HEK293 (cell line): ENCODE measurements at regions not wholly inside any gene's neighbourhood (a gene's known extent, or its start where the extent isn't known, plus 50 kb on each side); places are given as distances from the start of the nearest gene placed in this dataset.

Experiments used
- CTCF ChIA-PET: fragments of 350-600 bp; formaldehyde crosslinking; extraction: SDS; loops from one replicate; lab custom pipeline; 2021; ENCODE audit warnings: antibody characterized with exemption; lab: Yijun Ruan, JAX
- POLR2A ChIA-PET: fragments of 300-600 bp; formaldehyde crosslinking; extraction: SDS; loops from one replicate; lab custom pipeline; 2020; ENCODE audit warnings: antibody characterized with exemption, inconsistent platforms; lab: Yijun Ruan, JAX
- H3K27ac ChIP-seq: fragments of 200-500 bp; sonication (Bioruptor generic); 2 replicates; pipeline ENCODE4 v1.5.1; 2014; ENCODE audit warnings: low read depth, low read length, control low read depth, inconsistent platforms; ENCODE audit errors: extremely low read depth
- H3K36me3 ChIP-seq, 2 experiments: fragments of 200-500 bp in 1 of 2; sonication (Bioruptor generic) in 1 of 2; 1 replicate in 1 of 2; 2 replicates in 1 of 2; pipeline ENCODE4 v1.5.1; 2014 to 2017; ENCODE audit warnings: inconsistent platforms in 2 of 2, low read length in 2 of 2; ENCODE audit not compliant: control insufficient read depth in 2 of 2, insufficient read depth in 1 of 2
- H3K4me1 ChIP-seq: fragments of 200-500 bp; sonication (Bioruptor generic); 2 replicates; pipeline ENCODE4 v1.5.1; 2014; ENCODE audit warnings: mild to moderate bottlenecking, low read length, inconsistent platforms; ENCODE audit not compliant: control insufficient read depth, insufficient read depth
- H3K4me3 ChIP-seq: 2 replicates; pipeline ENCODE4 v1.5.1; 2011; ENCODE audit warnings: low read depth, mild to moderate bottlenecking, control low read depth, low read length, moderate library complexity
- H3K9me3 ChIP-seq: fragments of 200-500 bp; sonication (Bioruptor generic); 2 replicates; pipeline ENCODE4 v1.5.1; 2014; ENCODE audit warnings: low read depth, low read length, inconsistent platforms; ENCODE audit not compliant: control insufficient read depth, insufficient read depth
- IKZF3 ChIP-seq: fragments of 450-650 bp; IDR thresholded peaks from 2 replicates; pipeline ENCODE4 v1.5.0; 2018; ENCODE audit warnings: missing biosample characterization, mild to moderate bottlenecking, missing genetic modification characterization, moderate library complexity
- KLF1 ChIP-seq: fragments of 450-650 bp; formaldehyde crosslinking; IDR thresholded peaks from 2 replicates; pipeline ENCODE4 v1.5.1; 2016; ENCODE audit warnings: missing biosample characterization, missing genetic modification characterization
- KLF7 ChIP-seq: fragments of 450-650 bp; formaldehyde crosslinking; IDR thresholded peaks from 2 replicates; pipeline ENCODE4 v1.5.1; 2016; ENCODE audit warnings: missing biosample characterization, missing genetic modification characterization, borderline replicate concordance
- RBAK ChIP-seq: fragments of 450-650 bp; formaldehyde crosslinking; IDR thresholded peaks from 2 replicates; pipeline ENCODE4 v1.5.1; 2016; ENCODE audit warnings: missing biosample characterization, missing genetic modification characterization
- SCRT1 ChIP-seq: fragments of 450-650 bp; formaldehyde crosslinking; IDR thresholded peaks from 2 replicates; pipeline ENCODE4 v1.5.1; 2016; ENCODE audit warnings: missing biosample characterization, missing genetic modification characterization, borderline replicate concordance
- ZBTB1 ChIP-seq: fragments of 450-650 bp; formaldehyde crosslinking; IDR thresholded peaks from 2 replicates; pipeline ENCODE4 v1.5.1; 2016; ENCODE audit warnings: missing biosample characterization, missing genetic modification characterization
- ZBTB11 ChIP-seq: fragments of 450-650 bp; formaldehyde crosslinking; conservative IDR thresholded peaks from 2 replicates; pipeline ENCODE4 v1.5.1; 2016; ENCODE audit warnings: low read depth, missing biosample characterization, missing genetic modification characterization
- ZBTB17 ChIP-seq: fragments of 450-650 bp; formaldehyde crosslinking; IDR thresholded peaks from 2 replicates; pipeline ENCODE4 v1.5.1; 2016; ENCODE audit warnings: missing biosample characterization, missing genetic modification characterization
- ZBTB26 ChIP-seq: fragments of 450-650 bp; formaldehyde crosslinking; optimal IDR thresholded peaks from 2 replicates; pipeline ENCODE3; 2016; ENCODE audit warnings: missing biosample characterization, mild to moderate bottlenecking, missing genetic modification characterization
- ZBTB6 ChIP-seq: fragments of 450-650 bp; formaldehyde crosslinking; IDR thresholded peaks from 2 replicates; pipeline ENCODE4 v1.5.1; 2017; ENCODE audit warnings: missing biosample characterization, missing genetic modification characterization
- ZNF184 ChIP-seq: fragments of 450-650 bp; IDR thresholded peaks from 2 replicates; pipeline ENCODE4 v1.5.1; 2018; ENCODE audit warnings: missing biosample characterization, mild to moderate bottlenecking, missing genetic modification characterization
- ZNF19 ChIP-seq: fragments of 450-650 bp; formaldehyde crosslinking; IDR thresholded peaks from 2 replicates; pipeline ENCODE4; 2016; ENCODE audit warnings: missing biosample characterization, missing genetic modification characterization, low read depth
- ZNF26 ChIP-seq: fragments of 450-650 bp; formaldehyde crosslinking; IDR thresholded peaks from 2 replicates; pipeline ENCODE4 v1.5.1; 2016; ENCODE audit warnings: missing biosample characterization, missing genetic modification characterization
- ZNF280D ChIP-seq: fragments of 450-650 bp; formaldehyde crosslinking; IDR thresholded peaks from 2 replicates; pipeline ENCODE4 v1.5.1; 2016; ENCODE audit warnings: missing biosample characterization, missing genetic modification characterization
- ZNF311 ChIP-seq: fragments of 450-650 bp; formaldehyde crosslinking; IDR thresholded peaks from 2 replicates; pipeline ENCODE4 v1.5.1; 2017; ENCODE audit warnings: missing biosample characterization, missing genetic modification characterization, borderline replicate concordance
- ZNF404 ChIP-seq: fragments of 450-650 bp; formaldehyde crosslinking; IDR thresholded peaks from 2 replicates; pipeline ENCODE4 v1.5.1; 2017; ENCODE audit warnings: missing biosample characterization, missing genetic modification characterization
- ZNF548 ChIP-seq: fragments of 450-650 bp; formaldehyde crosslinking; IDR thresholded peaks from 2 replicates; pipeline ENCODE4 v1.5.1; 2016; ENCODE audit warnings: missing biosample characterization, missing genetic modification characterization
- ZNF549 ChIP-seq: fragments of 450-650 bp; IDR thresholded peaks from 2 replicates; pipeline ENCODE4 v1.5.1; 2018; ENCODE audit warnings: missing biosample characterization, missing genetic modification characterization, mild to moderate bottlenecking, inconsistent platforms, moderate library complexity
- ZNF585B ChIP-seq: fragments of 450-650 bp; formaldehyde crosslinking; IDR thresholded peaks from 2 replicates; pipeline ENCODE4 v1.5.1; 2016; ENCODE audit warnings: missing biosample characterization, missing genetic modification characterization
- ZNF596 ChIP-seq: fragments of 450-650 bp; IDR thresholded peaks from 2 replicates; pipeline ENCODE4 v1.5.0; 2018; ENCODE audit warnings: missing biosample characterization, mild to moderate bottlenecking, missing genetic modification characterization, moderate library complexity
- ZNF610 ChIP-seq: fragments of 450-650 bp; formaldehyde crosslinking; IDR thresholded peaks from 2 replicates; pipeline ENCODE4 v1.5.1; 2016; ENCODE audit warnings: missing biosample characterization, missing genetic modification characterization, borderline replicate concordance
- ZNF629 ChIP-seq: fragments of 450-650 bp; formaldehyde crosslinking; IDR thresholded peaks from 2 replicates; pipeline ENCODE4 v1.5.1; 2017; ENCODE audit warnings: missing biosample characterization, missing genetic modification characterization
- ZNF707 ChIP-seq: fragments of 450-650 bp; formaldehyde crosslinking; IDR thresholded peaks from 2 replicates; pipeline ENCODE4 v1.5.1; 2016; ENCODE audit warnings: missing biosample characterization, missing genetic modification characterization

GRCh38 chr1:47611992-47612391, 174.1 kb downstream of the FOXD2 start:
- CTCF ChIA-PET, result no interaction called here
- Histone ChIP-seq H3K36me3 (no peaks in the 10 kb centered on the region), H3K4me3 (no peak overlapping the region)
- TF ChIP-seq ZNF707 (tag by site-specific recombination), result no peak
- TF ChIP-seq IKZF3 (tag by site-specific recombination), result no peak
- TF ChIP-seq ZNF549, result 0 out of 2 replicates have a peak, but pooled peaks have one; percentile 46
- TF ChIP-seq ZNF19 (tag by site-specific recombination), result no peak
- TF ChIP-seq ZNF610 (tag by site-specific recombination), result peak; percentile 28; the same call in 1 of the 2 replicates
- no peak for TF ChIP-seq ZNF629 (tag by site-specific recombination)
- no peak for TF ChIP-seq KLF1 (tag by site-specific recombination)
- TF ChIP-seq KLF7 (tag by site-specific recombination), result no peak
- TF ChIP-seq, all 188 proteins: peak for 2
- no peaks in the 10 kb centered on the region for H3K4me1 ChIP-seq
- POLR2A ChIA-PET, result no interaction called here
- H3K27ac ChIP-seq, result no peak overlapping the region
- H3K9me3 ChIP-seq, result no peaks in the 10 kb centered on the region

- H3K27ac ChIP-seq, result no peak overlapping the region
- no peak for TF ChIP-seq ZNF26 (tag by site-specific recombination)
- TF ChIP-seq ZNF184, result no peak
- no peak for TF ChIP-seq ZBTB17 (tag by site-specific recombination)
- no peak for TF ChIP-seq SCRT1 (tag by site-specific recombination)
- no peak for TF ChIP-seq RBAK (tag by site-specific recombination)
- ChIA-PET POLR2A (no interaction called here), CTCF (no interaction called here)
- H3K9me3 ChIP-seq, result no peaks in the 10 kb centered on the region
- no peak overlapping the region for H3K4me3 ChIP-seq
- no peaks in the 10 kb centered on the region for H3K36me3 ChIP-seq
- no peaks in the 10 kb centered on the region for H3K4me1 ChIP-seq
Observed at GRCh38 chr1:47612819-47613218, 175.0 kb downstream of the FOXD2 start.

GRCh38 chr1:47616036-47616435, 178.2 kb downstream of the FOXD2 start:
- Histone ChIP-seq H3K4me1 (no peaks in the 10 kb centered on the region), H3K9me3 (no peaks in the 10 kb centered on the region), H3K27ac (no peak overlapping the region), H3K4me3 (no peak overlapping the region), H3K36me3 (no peaks in the 10 kb centered on the region)
- ChIA-PET POLR2A (no interaction called here), CTCF (interaction anchor here (1.0 kb wide), 1 partner anchor 184 kb away, joined by 3 read pairs; no protein-coding TSS in a partner anchor)
- TF ChIP-seq ZNF596 (tag by site-specific recombination) (no peak), ZBTB26 (tag by site-specific recombination) (no peak), ZNF311 (tag by site-specific recombination) (no peak), ZNF404 (no peak), ZBTB6 (tag by site-specific recombination) (no peak), ZNF585B (no peak), ZNF548 (tag by site-specific recombination) (no peak), ZBTB11 (no peak), ZBTB1 (tag by site-specific recombination) (no peak), ZNF280D (tag by site-specific recombination) (no peak)
